ENCODE measurements at regions not wholly inside any gene's neighbourhood (a gene's known extent, or its start where the extent isn't known, plus 50 kb on each side); places are given as distances from the start of the nearest gene placed in this dataset.

- TF ChIP-seq, protein P1, sequence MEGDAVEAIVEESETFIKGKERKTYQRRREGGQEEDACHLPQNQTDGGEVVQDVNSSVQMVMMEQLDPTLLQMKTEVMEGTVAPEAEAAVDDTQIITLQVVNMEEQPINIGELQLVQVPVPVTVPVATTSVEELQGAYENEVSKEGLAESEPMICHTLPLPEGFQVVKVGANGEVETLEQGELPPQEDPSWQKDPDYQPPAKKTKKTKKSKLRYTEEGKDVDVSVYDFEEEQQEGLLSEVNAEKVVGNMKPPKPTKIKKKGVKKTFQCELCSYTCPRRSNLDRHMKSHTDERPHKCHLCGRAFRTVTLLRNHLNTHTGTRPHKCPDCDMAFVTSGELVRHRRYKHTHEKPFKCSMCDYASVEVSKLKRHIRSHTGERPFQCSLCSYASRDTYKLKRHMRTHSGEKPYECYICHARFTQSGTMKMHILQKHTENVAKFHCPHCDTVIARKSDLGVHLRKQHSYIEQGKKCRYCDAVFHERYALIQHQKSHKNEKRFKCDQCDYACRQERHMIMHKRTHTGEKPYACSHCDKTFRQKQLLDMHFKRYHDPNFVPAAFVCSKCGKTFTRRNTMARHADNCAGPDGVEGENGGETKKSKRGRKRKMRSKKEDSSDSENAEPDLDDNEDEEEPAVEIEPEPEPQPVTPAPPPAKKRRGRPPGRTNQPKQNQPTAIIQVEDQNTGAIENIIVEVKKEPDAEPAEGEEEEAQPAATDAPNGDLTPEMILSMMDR (IDR thresholded peaks at IDR 0.05): no peak
- TF ChIP-seq POLR2A (IDR thresholded peaks at IDR 0.05): no peak
Measured at GRCh38 chr12:69019910-69020309, 86.9 kb upstream of the CPM start.
